IMR-90 (cell line): ENCODE measurements at regions not wholly inside any gene's neighbourhood (a gene's known extent, or its start where the extent isn't known, plus 50 kb on each side); places are given as distances from the start of the nearest gene placed in this dataset.

ENCODE experiments used
- ATAC-seq: fragments of 200-7000 bp; cut with Tn5 transposase; 2 replicates; pipeline ENCODE4 v1.9.1; 2020; ENCODE audit warnings: low read depth, mild to moderate bottlenecking, moderate library complexity
- BruUV-seq: library from RNA; stranded (reverse); fragments of 400-500 nt; replicated peaks from 2 replicates; lab custom pipeline; 2021; lab: Mats Ljungman, UMichigan
- CTCF ChIA-PET: fragments of 300-600 bp; formaldehyde crosslinking; extraction: SDS; loops from one replicate; lab custom pipeline; 2021; ENCODE audit warnings: antibody characterized with exemption; lab: Yijun Ruan, JAX
- POLR2A ChIA-PET: fragments of 300-600 bp; sonication (Branson Sonifier 250); formaldehyde crosslinking; loops from one replicate; lab custom pipeline; 2022; ENCODE audit warnings: antibody characterized with exemption; ENCODE audit not compliant: unreplicated experiment; lab: Charles Lee
- DNase-seq: peaks from one replicate; pipeline ENCODE4 v3.0.0; 2013
- H2AFZ ChIP-seq: replicated peaks from 2 replicates; pipeline ENCODE3; 2013; ENCODE audit warnings: low read length, mild to moderate bottlenecking; ENCODE audit not compliant: poor library complexity
- H2AK5ac ChIP-seq: 2 replicates; pipeline ENCODE4 v1.6.1; 2013; ENCODE audit warnings: low read depth, low read length, inconsistent platforms
- H2AK9ac ChIP-seq: replicated peaks from 2 replicates; pipeline ENCODE3; 2013; ENCODE audit warnings: mild to moderate bottlenecking, low read depth, low read length, moderate library complexity; ENCODE audit not compliant: poor library complexity
- H2BK120ac ChIP-seq: 2 replicates; pipeline ENCODE4 v1.6.1; 2013; ENCODE audit warnings: low read depth, low read length, inconsistent platforms
- H2BK15ac ChIP-seq: 3 replicates; pipeline ENCODE4 v1.6.1; 2013; ENCODE audit warnings: low read depth, low read length, inconsistent platforms
- H2BK20ac ChIP-seq: 2 replicates; pipeline ENCODE4 v1.6.1; 2013; ENCODE audit warnings: low read depth, mild to moderate bottlenecking, inconsistent platforms, low read length, moderate library complexity
- H2BK5ac ChIP-seq: 2 replicates; pipeline ENCODE4 v1.6.1; 2013; ENCODE audit warnings: mild to moderate bottlenecking, low read depth, low read length, inconsistent platforms; ENCODE audit not compliant: poor library complexity, severe bottlenecking
- H3K14ac ChIP-seq: replicated peaks from 2 replicates; pipeline ENCODE4 v1.6.1; 2013; ENCODE audit warnings: low read depth, low read length, inconsistent platforms
- H3K18ac ChIP-seq: 2 replicates; pipeline ENCODE4 v1.6.1; 2013; ENCODE audit warnings: low read depth, low read length, control low read depth
- H3K23ac ChIP-seq: 2 replicates; pipeline ENCODE4 v1.6.1; 2013; ENCODE audit warnings: low read depth, low read length, inconsistent platforms
- H3K27ac ChIP-seq: 2 replicates; pipeline ENCODE4 v1.5.1; 2013; ENCODE audit warnings: mild to moderate bottlenecking, control low read depth, low read length; ENCODE audit not compliant: insufficient read depth
- H3K27me3 ChIP-seq: 2 replicates; pipeline ENCODE4 v1.6.1; 2013; ENCODE audit warnings: low read length; ENCODE audit not compliant: control insufficient read depth, insufficient read depth
- H3K36me3 ChIP-seq: 2 replicates; pipeline ENCODE4 v1.6.1; 2013; ENCODE audit warnings: low read length, mixed read lengths; ENCODE audit not compliant: control insufficient read depth, insufficient read depth
- H3K4ac ChIP-seq: 2 replicates; pipeline ENCODE4 v1.6.1; 2013; ENCODE audit warnings: low read depth, low read length, inconsistent platforms
- H3K4me1 ChIP-seq: 2 replicates; pipeline ENCODE4 v1.6.1; 2013; ENCODE audit warnings: low read length, mixed read lengths; ENCODE audit not compliant: control insufficient read depth, insufficient read depth
- H3K4me2 ChIP-seq: 2 replicates; pipeline ENCODE4 v1.6.1; 2013; ENCODE audit warnings: low read depth, mild to moderate bottlenecking, control low read depth, low read length, moderate library complexity
- H3K4me3 ChIP-seq: 2 replicates; pipeline ENCODE4 v1.5.1; 2013; ENCODE audit warnings: low read depth, mild to moderate bottlenecking, control low read depth, low read length, moderate library complexity; ENCODE audit not compliant: insufficient read depth
- H3K56ac ChIP-seq: 2 replicates; pipeline ENCODE4 v1.6.1; 2013; ENCODE audit warnings: low read length, inconsistent platforms; ENCODE audit not compliant: insufficient read depth; ENCODE audit errors: extremely low read depth
- H3K79me1 ChIP-seq, 2 experiments: 2 replicates each; pipeline ENCODE4 v1.6.1; 2013; ENCODE audit warnings: low read length in 2 of 2, inconsistent platforms in 1 of 2, low read depth in 1 of 2
- H3K9ac ChIP-seq: 2 replicates; pipeline ENCODE4 v1.6.1; 2013; ENCODE audit warnings: low read depth, low read length, control low read depth
- H3K9me1 ChIP-seq: 2 replicates; pipeline ENCODE4 v1.6.1; 2013; ENCODE audit warnings: low read length, inconsistent platforms; ENCODE audit not compliant: insufficient read depth
- H3K9me3 ChIP-seq: 2 replicates; pipeline ENCODE4 v1.6.1; 2013; ENCODE audit warnings: low read length; ENCODE audit not compliant: control insufficient read depth, insufficient read depth
- H4K20me1 ChIP-seq: 2 replicates; pipeline ENCODE4 v1.6.1; 2013; ENCODE audit warnings: low read length, inconsistent platforms; ENCODE audit not compliant: insufficient read depth
- H4K5ac ChIP-seq: 2 replicates; pipeline ENCODE4 v1.6.1; 2013; ENCODE audit warnings: mild to moderate bottlenecking, low read depth, low read length, control low read depth
- H4K8ac ChIP-seq, 2 experiments: 2 replicates each; pipeline ENCODE4 v1.6.1; 2013; ENCODE audit warnings: low read depth in 2 of 2, low read length in 2 of 2, control low read depth in 1 of 2, inconsistent platforms in 1 of 2
- H4K91ac ChIP-seq: 2 replicates; pipeline ENCODE4 v1.6.1; 2013; ENCODE audit warnings: low read depth, low read length, inconsistent platforms; ENCODE audit not compliant: insufficient read depth
- BHLHE40 ChIP-seq: fragments of 150-350 bp; IDR thresholded peaks from 2 replicates; pipeline ENCODE4 v1.6.1; 2016; ENCODE audit warnings: mild to moderate bottlenecking, low read depth, low read length
- FOS ChIP-seq: fragments of 150-350 bp; IDR thresholded peaks from 2 replicates; pipeline ENCODE4 v1.6.1; 2016; ENCODE audit warnings: low read depth, low read length
- MAFK ChIP-seq: IDR thresholded peaks from 2 replicates; pipeline ENCODE4 v1.6.1; 2012; ENCODE audit warnings: low read depth, low read length, improper control_type of control experiment
- NFE2L2 ChIP-seq: fragments of 150-350 bp; IDR thresholded peaks from 2 replicates; pipeline ENCODE4 v1.6.1; 2016; ENCODE audit warnings: low read depth, mild to moderate bottlenecking, low read length
- RFX5 ChIP-seq: IDR thresholded peaks from 2 replicates; pipeline ENCODE4 v1.8.0; 2012; ENCODE audit warnings: low read depth, mild to moderate bottlenecking, low read length, moderate library complexity
- WGBS, 2 experiments: methylation state at CpG; one replicate each; pipeline versions ENCODE4 v1.1.5 to v1.1.7; 2013; ENCODE audit warnings: missing lambda C conversion rate in 2 of 2; ENCODE audit not compliant: insufficient read length in 1 of 2; ENCODE audit errors: extremely low coverage in 2 of 2; 5-methylcytosine and 5-hydroxymethylcytosine counted together
- dilution Hi-C: fragments of 300-500 bp; cut with HindIII; formaldehyde crosslinking; loops from one replicate; pipeline ENCODE4 v1.14.3; 2018; ENCODE audit warnings: low sequenced_read_pairs; ENCODE audit not compliant: unreplicated experiment
- in situ Hi-C: fragments of 300-500 bp; cut with MboI; formaldehyde crosslinking; loops from 3 replicates; pipeline ENCODE4 v1.14.3; 2019; ENCODE audit warnings: low sequenced_read_pairs, inconsistent platforms, mixed read lengths
- intact Hi-C: fragments of 100-400 bp; cut with micrococcal nuclease; formaldehyde crosslinking; loops from 2 replicates; pipeline ENCODE4 v1.10.0; 2022

DNA sequence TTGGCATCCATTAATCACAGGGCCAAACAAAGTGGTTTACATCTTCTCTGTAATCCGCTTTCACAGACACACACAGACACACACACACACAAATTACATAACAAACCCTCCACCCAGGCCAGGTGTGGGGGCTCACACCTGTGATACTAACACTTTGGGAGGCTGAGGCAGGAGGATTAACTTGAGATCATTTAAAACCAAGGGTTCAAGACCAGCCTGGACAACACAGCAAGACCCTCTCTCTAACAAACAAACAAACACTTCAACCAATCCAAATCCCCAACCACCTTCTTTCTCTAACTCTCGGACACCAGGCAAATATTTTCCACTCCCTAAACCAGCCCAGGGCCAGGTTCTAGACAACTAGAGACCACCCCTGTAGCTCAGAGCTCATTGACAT is 79.5 kb upstream of the XPO1 start:
- no peak overlapping the region for H2BK15ac ChIP-seq
- H3K4me2 ChIP-seq, result no peak overlapping the region
- H4K20me1 ChIP-seq, result peaks cover 3% of the 10 kb centered on the region; the same call in 1 of the 2 replicates
- H4K8ac ChIP-seq, result no peak overlapping the region
- no peak overlapping the region for H3K23ac ChIP-seq
- POLR2A ChIA-PET, result no interaction called here
- H4K91ac ChIP-seq, result no peak overlapping the region
- no peaks in the 10 kb centered on the region for H3K79me1 ChIP-seq
- H3K4me1 ChIP-seq, result 0 out of 2 replicates have a peak, but pooled peaks cover 2% of the 10 kb centered on the region
- no peak overlapping the region for H3K14ac ChIP-seq
- H3K36me3 ChIP-seq, result no peaks in the 10 kb centered on the region
- no peak for DNase-seq
- H3K27ac ChIP-seq, result no peak overlapping the region
- H3K27me3 ChIP-seq, result no peaks in the 10 kb centered on the region
- no peak for TF ChIP-seq BHLHE40
- TF ChIP-seq RFX5, result no peak
- TF ChIP-seq FOS, result no peak
- no peak for TF ChIP-seq NFE2L2
- TF ChIP-seq MAFK, result no peak
- H2AFZ ChIP-seq, result no peak overlapping the region
- intact Hi-C loops (no loop called here), dilution Hi-C loops (no loop called here), in situ Hi-C loops (no loop called here)
- H2BK120ac ChIP-seq, result no peak overlapping the region
- CTCF ChIA-PET, result no interaction called here
- no peak overlapping the region for H4K5ac ChIP-seq
- no peak overlapping the region for H3K4ac ChIP-seq
- 100% methylated on average over 1 of the region's 2 CpGs; no CpG with 5 or more reads in 1 of the 2 experiments for WGBS, 2 experiments
- no peaks in the 10 kb centered on the region for H3K9me3 ChIP-seq
- no peak overlapping the region for H3K4me3 ChIP-seq
- peaks cover 3% of the 10 kb centered on the region for H3K9me1 ChIP-seq
- no TSS peak for BruUV-seq
- no peak overlapping the region for H2AK5ac ChIP-seq
- H3K18ac ChIP-seq, result no peak overlapping the region
- H3K56ac ChIP-seq, result no peak overlapping the region
- H2BK5ac ChIP-seq, result no peak overlapping the region
- no peak overlapping the region for H3K9ac ChIP-seq
- H2AK9ac ChIP-seq, result no peak overlapping the region
- H2BK20ac ChIP-seq, result no peak overlapping the region
- ATAC-seq, result no peak
